Fibroblast of the aortic adventitia (primary cell): ENCODE measurements at regions not wholly inside any gene's neighbourhood (a gene's known extent, or its start where the extent isn't known, plus 50 kb on each side); places are given as distances from the start of the nearest gene placed in this dataset.

Source experiments
- DNase-seq: peaks from one replicate; pipeline ENCODE4 v3.0.0-alpha.2; 2010; ENCODE audit warnings: low read depth
- H3K4me3 ChIP-seq: 2 replicates; pipeline ENCODE4 v1.5.1; 2011; ENCODE audit warnings: low read depth, mild to moderate bottlenecking, control low read depth, low read length, moderate library complexity
- TF ChIP-seq, protein P1 (sequence below): IDR thresholded peaks from 2 replicates; pipeline ENCODE4 v1.5.1; 2011; ENCODE audit warnings: mild to moderate bottlenecking, low read length, control low read depth, inconsistent platforms; ENCODE audit not compliant: insufficient read depth

DNA sequence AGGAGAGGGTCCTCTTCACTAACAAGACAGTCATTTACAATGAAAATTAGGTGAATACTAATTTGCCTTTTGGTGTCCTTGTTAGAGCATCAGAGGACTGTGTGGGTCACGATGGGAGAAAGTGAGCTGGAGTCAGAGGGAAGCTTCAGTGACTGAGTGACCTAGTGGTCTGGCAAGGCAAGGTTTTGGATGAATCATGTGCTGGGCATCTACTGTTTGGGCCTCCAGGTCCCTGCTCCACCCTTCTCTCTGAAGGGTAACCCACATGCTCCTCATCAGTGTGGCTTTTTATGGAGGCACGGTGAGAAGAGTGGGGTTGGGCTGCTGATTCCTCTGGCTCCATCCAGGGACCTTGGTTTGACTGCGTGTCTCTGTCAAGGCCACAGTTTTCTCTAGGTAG, 60.5 kb upstream of the EXOC2 start:
- no peak overlapping the region for H3K4me3 ChIP-seq
- TF ChIP-seq, protein P1, sequence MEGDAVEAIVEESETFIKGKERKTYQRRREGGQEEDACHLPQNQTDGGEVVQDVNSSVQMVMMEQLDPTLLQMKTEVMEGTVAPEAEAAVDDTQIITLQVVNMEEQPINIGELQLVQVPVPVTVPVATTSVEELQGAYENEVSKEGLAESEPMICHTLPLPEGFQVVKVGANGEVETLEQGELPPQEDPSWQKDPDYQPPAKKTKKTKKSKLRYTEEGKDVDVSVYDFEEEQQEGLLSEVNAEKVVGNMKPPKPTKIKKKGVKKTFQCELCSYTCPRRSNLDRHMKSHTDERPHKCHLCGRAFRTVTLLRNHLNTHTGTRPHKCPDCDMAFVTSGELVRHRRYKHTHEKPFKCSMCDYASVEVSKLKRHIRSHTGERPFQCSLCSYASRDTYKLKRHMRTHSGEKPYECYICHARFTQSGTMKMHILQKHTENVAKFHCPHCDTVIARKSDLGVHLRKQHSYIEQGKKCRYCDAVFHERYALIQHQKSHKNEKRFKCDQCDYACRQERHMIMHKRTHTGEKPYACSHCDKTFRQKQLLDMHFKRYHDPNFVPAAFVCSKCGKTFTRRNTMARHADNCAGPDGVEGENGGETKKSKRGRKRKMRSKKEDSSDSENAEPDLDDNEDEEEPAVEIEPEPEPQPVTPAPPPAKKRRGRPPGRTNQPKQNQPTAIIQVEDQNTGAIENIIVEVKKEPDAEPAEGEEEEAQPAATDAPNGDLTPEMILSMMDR: no peak
- peak; percentile 4 for DNase-seq

DNA sequence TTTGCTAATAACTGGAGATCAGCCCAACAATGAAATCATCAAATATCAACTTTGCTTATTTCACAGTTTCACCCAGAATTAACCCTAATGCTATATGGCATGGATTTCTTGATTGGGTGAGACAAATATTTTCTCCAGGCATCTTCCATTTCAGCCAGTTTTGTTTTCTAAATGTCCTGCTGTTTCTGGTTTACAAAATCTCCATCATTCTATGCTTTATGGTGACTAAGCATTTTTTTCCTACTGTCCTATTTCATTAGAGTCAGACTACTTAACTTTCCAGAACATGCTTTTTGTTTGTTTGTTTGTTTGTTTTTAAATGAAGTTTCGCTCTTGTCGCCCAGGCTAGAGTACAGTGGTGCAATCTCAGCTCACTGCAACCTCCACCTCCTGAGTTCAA, 59.5 kb upstream of the EXOC2 start:
- DNase-seq: no peak
- TF ChIP-seq, protein P1: no peak
- H3K4me3 ChIP-seq: no peak overlapping the region

- H3K4me3 ChIP-seq: no peak overlapping the region
- DNase-seq: no peak
- TF ChIP-seq, protein P1: no peak
Observed at GRCh38 chr6:751765-752164, 58.8 kb upstream of the EXOC2 start.

- TF ChIP-seq, protein P1: no peak
- no peak overlapping the region for H3K4me3 ChIP-seq
- DNase-seq: no peak
Observed at GRCh38 chr6:747921-748320, 55.0 kb upstream of the EXOC2 start.

DNA sequence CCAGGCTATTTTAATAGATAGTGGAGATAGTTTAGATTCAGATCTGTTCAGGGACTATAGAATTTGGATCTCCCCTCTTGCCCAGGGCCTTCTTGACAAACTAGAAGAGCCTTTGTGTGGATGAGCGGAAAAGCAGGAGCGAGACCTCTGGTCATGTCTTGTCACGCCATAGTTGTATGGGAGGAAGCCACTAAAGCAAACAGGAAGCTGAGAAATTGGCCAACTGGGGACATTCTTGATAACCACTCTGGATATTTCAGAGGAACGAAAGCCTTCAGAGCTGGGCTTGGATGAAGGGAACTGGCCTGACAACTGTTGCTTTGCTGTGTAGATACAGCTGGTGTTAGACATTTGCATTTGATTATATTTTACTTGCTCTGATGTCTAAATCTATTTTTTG, 54.1 kb upstream of the EXOC2 start:
- no peak overlapping the region for H3K4me3 ChIP-seq
- TF ChIP-seq, protein P1: no peak
- no peak for DNase-seq

- no peak for DNase-seq
- TF ChIP-seq, protein P1: no peak
- H3K4me3 ChIP-seq: no peak overlapping the region
Observed at GRCh38 chr6:744666-745353, 51.9 kb upstream of the EXOC2 start.

- H3K4me3 ChIP-seq: no peak overlapping the region
- no peak for DNase-seq
- TF ChIP-seq, protein P1: no peak
Observed at GRCh38 chr6:743320-744096, 50.6 kb upstream of the EXOC2 start.
